Thyroid gland (tissue), 4 donors: ENCODE measurements at regions not wholly inside any gene's neighbourhood (a gene's known extent, or its start where the extent isn't known, plus 50 kb on each side); places are given as distances from the start of the nearest gene placed in this dataset.

ENCODE experiments used
- DNase-seq, 2 donors: peaks; one replicate each; pipeline ENCODE4 v3.0.0-alpha.2; 2019
- H3K27ac ChIP-seq, 3 donors: fragments of 200-600 bp; sonication (generic); 1 replicate in 2 of 3; 2 replicates in 1 of 3; pipeline ENCODE4 v1.5.1; 2016 to 2019; ENCODE audit warnings: mild to moderate bottlenecking in 1 of 3, moderate library complexity in 1 of 3
- H3K27me3 ChIP-seq: fragments of 200-600 bp; sonication (generic); one replicate; pipeline ENCODE4 v1.5.1; 2019
- H3K36me3 ChIP-seq, 2 donors: fragments of 200-600 bp; sonication (generic); one replicate each; pipeline ENCODE4 v1.5.1; 2016 to 2019
- H3K4me1 ChIP-seq, 2 donors: fragments of 200-600 bp; sonication (generic); one replicate each; pipeline ENCODE4 v1.5.1; 2017 to 2019
- H3K4me3 ChIP-seq, 3 donors: fragments of 200-600 bp; sonication (generic); replicated peaks in 1 of 3; 1 replicate in 2 of 3; 2 replicates in 1 of 3; pipeline ENCODE4 v1.5.1; 2016; ENCODE audit warnings: mild to moderate bottlenecking in 1 of 3
- H3K9me3 ChIP-seq: fragments of 200-600 bp; sonication (generic); one replicate; pipeline ENCODE4 v1.5.1; 2017
- POLR2A ChIP-seq, 2 donors: fragments of 450-650 bp; IDR thresholded peaks; one replicate each; pipeline ENCODE4 v1.6.1; 2017; ENCODE audit warnings: antibody characterized with exemption in 2 of 2, mild to moderate bottlenecking in 2 of 2, moderate library complexity in 1 of 2
- WGBS, 2 donors: methylation state at CpG; one replicate each; pipeline ENCODE4 v1.1.5; 2017; 5-methylcytosine and 5-hydroxymethylcytosine counted together
- intact Hi-C: fragments of 100-400 bp; cut with DNase I; formaldehyde crosslinking; loops from one replicate; pipeline ENCODE4 v1.15.1; 2023
- TF ChIP-seq, protein P1 (sequence below), 6 experiments: fragments of 200-600 bp in 3 of 6; fragments of 450-650 bp in 3 of 6; sonication (generic) in 3 of 6; IDR thresholded peaks; one replicate each; pipeline ENCODE4 v1.5.1; 2016 to 2019; ENCODE audit warnings: antibody characterized with exemption in 6 of 6, mild to moderate bottlenecking in 2 of 6, inconsistent platforms in 1 of 6, moderate library complexity in 1 of 6

DNA sequence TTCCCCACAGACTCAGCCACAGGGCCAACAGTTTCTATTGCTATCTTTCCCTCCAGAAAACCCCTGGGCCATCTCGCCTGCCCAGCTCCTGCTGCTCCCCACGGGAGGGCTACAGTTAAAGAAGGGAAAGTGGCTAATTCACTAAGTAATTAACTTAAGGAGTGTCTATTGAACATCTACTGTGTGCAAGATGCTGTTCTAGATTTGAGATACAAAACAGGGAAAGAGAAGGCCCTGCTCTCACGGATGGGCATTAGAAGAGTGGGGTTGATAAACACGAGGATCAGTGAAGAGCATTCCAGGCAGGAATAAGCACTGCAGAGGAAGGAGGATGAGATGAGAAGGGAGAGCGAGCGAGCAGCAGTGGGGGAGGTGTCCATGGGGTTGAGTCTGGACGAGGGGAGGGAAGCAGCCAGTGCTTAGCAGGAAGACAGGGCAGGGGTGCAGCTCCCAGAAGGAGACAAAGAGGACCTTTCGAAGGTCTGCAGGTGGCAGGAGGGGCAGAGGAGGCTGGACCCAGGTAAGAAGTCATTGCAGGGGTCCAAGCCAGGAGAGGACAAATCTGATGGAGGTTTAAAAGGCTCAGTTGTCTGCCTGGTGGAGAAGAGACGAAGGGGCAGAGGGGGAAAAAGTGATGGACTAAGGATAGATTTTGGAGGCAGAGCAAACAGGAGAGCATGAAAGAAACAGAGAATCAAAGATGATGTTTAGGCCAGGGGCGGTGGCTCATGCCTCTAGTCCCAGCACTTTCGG lies 64.7 kb downstream of the KLF15 start:
- H3K27me3 ChIP-seq: no peaks in the 10 kb centered on the region
- no peak for DNase-seq
- H3K9me3 ChIP-seq: no peaks in the 10 kb centered on the region
- no peak overlapping the region for H3K27ac ChIP-seq
- H3K36me3 ChIP-seq: no peaks in the 10 kb centered on the region
- WGBS, 2 donors: 87 to 92% methylated on average over 11 of the region's 11 CpGs
- intact Hi-C loops: no loop called here
- TF ChIP-seq, protein P1, sequence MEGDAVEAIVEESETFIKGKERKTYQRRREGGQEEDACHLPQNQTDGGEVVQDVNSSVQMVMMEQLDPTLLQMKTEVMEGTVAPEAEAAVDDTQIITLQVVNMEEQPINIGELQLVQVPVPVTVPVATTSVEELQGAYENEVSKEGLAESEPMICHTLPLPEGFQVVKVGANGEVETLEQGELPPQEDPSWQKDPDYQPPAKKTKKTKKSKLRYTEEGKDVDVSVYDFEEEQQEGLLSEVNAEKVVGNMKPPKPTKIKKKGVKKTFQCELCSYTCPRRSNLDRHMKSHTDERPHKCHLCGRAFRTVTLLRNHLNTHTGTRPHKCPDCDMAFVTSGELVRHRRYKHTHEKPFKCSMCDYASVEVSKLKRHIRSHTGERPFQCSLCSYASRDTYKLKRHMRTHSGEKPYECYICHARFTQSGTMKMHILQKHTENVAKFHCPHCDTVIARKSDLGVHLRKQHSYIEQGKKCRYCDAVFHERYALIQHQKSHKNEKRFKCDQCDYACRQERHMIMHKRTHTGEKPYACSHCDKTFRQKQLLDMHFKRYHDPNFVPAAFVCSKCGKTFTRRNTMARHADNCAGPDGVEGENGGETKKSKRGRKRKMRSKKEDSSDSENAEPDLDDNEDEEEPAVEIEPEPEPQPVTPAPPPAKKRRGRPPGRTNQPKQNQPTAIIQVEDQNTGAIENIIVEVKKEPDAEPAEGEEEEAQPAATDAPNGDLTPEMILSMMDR (IDR thresholded peaks at IDR 0.05): no peak
- no peak for TF ChIP-seq POLR2A (IDR thresholded peaks at IDR 0.05)
- H3K4me3 ChIP-seq: no peak overlapping the region
- H3K4me1 ChIP-seq: peaks cover 2 to 8% of the 10 kb centered on the region in 2 donors

DNA sequence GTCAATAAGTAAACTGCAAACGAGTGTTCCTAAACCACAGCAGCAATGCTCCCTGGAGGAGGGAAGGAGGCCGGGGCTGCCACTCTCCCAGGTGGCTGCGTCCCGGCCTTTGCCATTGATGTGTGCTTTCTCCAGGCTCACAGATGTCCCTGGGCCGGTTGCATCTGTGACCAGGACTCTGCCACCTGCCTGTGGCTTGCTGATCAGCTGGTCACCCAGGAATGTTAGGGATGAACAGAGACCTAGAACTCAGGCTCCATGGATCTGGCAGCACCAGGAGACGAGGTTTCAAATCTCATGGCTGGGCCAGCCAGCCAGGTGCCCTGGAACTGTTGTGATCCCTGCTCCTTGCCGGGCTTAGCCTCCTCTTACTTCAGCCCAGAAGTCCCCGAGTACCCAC lies 65.7 kb downstream of the KLF15 start:
- no peak overlapping the region for H3K27ac ChIP-seq
- intact Hi-C loops: no loop called here
- H3K4me3 ChIP-seq: no peak overlapping the region
- no peaks in the 10 kb centered on the region for H3K36me3 ChIP-seq
- TF ChIP-seq POLR2A (IDR thresholded peaks at IDR 0.05): no peak
- DNase-seq: no peak
- peaks cover 10 to 16% of the 10 kb centered on the region in 2 donors for H3K4me1 ChIP-seq
- 82 to 86% methylated on average over 7 to 8 of the region's 8 CpGs for WGBS, 2 donors
- H3K9me3 ChIP-seq: no peaks in the 10 kb centered on the region
- H3K27me3 ChIP-seq: no peaks in the 10 kb centered on the region

DNA sequence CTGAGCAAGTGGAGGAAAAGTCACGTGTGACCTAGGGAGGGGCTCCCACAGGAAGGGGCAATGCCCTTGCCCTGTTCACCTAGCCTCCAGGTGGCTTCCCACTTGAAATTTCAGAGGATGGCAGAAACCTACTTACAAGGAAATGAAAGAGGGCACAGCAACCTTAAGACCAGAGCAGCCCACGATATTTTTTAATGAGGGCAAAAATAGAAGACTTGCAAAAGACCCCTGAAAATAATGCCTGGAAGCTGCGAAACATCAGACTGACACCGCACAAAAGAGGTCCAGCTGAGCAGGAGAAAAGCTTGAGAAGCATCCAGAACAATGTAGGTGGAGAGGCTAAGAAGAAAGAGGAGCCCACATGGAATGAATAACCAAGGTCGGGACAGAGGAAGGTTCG lies 66.1 kb downstream of the KLF15 start:
- WGBS, 2 donors: 77 to 80% methylated on average over 6 of the region's 6 CpGs
- no peaks in the 10 kb centered on the region for H3K36me3 ChIP-seq
- intact Hi-C loops: no loop called here

DNA sequence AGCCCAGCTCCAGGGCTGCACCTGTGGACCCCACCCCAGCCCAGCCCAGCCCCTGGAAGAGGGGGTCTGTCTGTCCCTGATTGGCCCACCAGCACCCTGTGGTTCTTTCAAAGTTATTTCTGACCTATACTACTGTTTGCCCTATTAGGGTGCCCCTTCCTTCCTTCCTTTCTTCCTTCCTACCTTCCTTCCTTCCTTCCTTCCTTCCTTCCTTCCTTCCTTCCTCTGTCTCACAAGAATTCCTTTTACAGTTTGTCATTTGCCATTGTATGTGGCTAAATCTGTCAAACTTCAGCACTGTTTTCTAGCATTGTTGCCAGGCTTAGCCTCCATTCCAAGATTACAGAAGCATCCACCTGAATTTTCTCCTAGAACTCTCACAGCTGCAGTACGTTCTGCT lies 66.9 kb downstream of the KLF15 start:
- no peak for DNase-seq
- H3K27ac ChIP-seq: no peak overlapping the region
- TF ChIP-seq POLR2A (IDR thresholded peaks at IDR 0.05): no peak
- TF ChIP-seq, protein P1 (IDR thresholded peaks at IDR 0.05): no peak
- H3K4me1 ChIP-seq: peaks cover 10 to 19% of the 10 kb centered on the region in 2 donors
- H3K36me3 ChIP-seq: no peaks in the 10 kb centered on the region
- 57 to 59% methylated on average over 1 of the region's 1 CpG for WGBS, 2 donors
- intact Hi-C loops: no loop called here
- H3K9me3 ChIP-seq: no peaks in the 10 kb centered on the region
- no peak overlapping the region for H3K4me3 ChIP-seq
- no peaks in the 10 kb centered on the region for H3K27me3 ChIP-seq

More for the DNA sequence above, 66.1 kb downstream of the KLF15 start:
- no peaks in the 10 kb centered on the region for H3K27me3 ChIP-seq
- no peaks in the 10 kb centered on the region for H3K9me3 ChIP-seq
- H3K27ac ChIP-seq: no peak overlapping the region
- DNase-seq: peak in 1 of 2 donors; percentile 32
- H3K4me1 ChIP-seq: peaks cover 10 to 19% of the 10 kb centered on the region in 2 donors
- no peak overlapping the region for H3K4me3 ChIP-seq
- TF ChIP-seq, protein P1 (IDR thresholded peaks at IDR 0.05): no peak
- TF ChIP-seq POLR2A (IDR thresholded peaks at IDR 0.05): no peak

DNA sequence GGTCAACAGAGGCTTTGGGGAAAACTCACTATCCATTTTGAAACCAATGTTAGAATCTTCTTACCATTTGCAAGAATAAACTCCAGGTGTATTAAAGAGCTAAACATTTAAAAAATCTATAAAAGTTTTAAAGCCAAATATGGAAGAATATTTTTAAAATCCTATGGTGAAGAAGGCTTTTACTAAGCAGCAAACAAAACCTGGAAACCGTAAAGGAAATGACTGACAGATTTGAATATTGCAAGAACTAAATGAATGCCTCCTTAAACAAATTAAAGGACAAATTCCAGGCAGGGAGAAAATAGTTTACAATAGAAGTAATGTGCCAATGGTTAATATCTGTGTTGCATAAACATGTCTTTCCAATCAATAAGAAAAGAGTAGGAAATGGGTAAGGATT lies 68.1 kb downstream of the KLF15 start:
- Histone ChIP-seq H3K27ac (no peak overlapping the region), H3K4me3 (no peak overlapping the region), H3K9me3 (no peaks in the 10 kb centered on the region), H3K36me3 (no peaks in the 10 kb centered on the region), H3K27me3 (no peaks in the 10 kb centered on the region), H3K4me1 (peaks cover 10 to 19% of the 10 kb centered on the region in 2 donors)
- TF ChIP-seq POLR2A (IDR thresholded peaks at IDR 0.05): no peak
- TF ChIP-seq, protein P1 (IDR thresholded peaks at IDR 0.05): no peak
- 68 to 81% methylated on average over 1 of the region's 1 CpG for WGBS, 2 donors
- no peak for DNase-seq
- intact Hi-C loops: no loop called here
